Activated naive CD4-positive, alpha-beta T cell treated with anti-CD3 and anti-CD28 coated beads, Interleukin-2, amount 50 U/mL, for 72 hours (primary cell): ENCODE measurements at regions not wholly inside any gene's neighbourhood (a gene's known extent, or its start where the extent isn't known, plus 50 kb on each side); places are given as distances from the start of the nearest gene placed in this dataset.
A peak's percentile ranks its signal among the peaks of the same experiment; 100 is the strongest.
"Not testable (repeated sequence)": the region's sequence is repeated elsewhere in the genome, so short reads cannot be mapped to it uniquely, and the experiment has no call there.

Source experiments
- ATAC-seq, 2 donors: fragments of 150-1000 bp; cut with Tn5 transposase; 2 replicates each; pipeline ENCODE4 v1.10.0; 2021; ENCODE audit warnings: mild to moderate bottlenecking in 2 of 2, moderate library complexity in 2 of 2
- DNase-seq, 2 donors: peaks; one replicate each; pipeline ENCODE4 v3.0.0; 2021 to 2022; ENCODE audit warnings: low spot score in 2 of 2
- H3K27ac Mint-ChIP-seq, 2 donors: one replicate each; pipeline ENCODE4 v1.8.0; 2022; ENCODE audit warnings: mild to moderate bottlenecking in 2 of 2, mixed read lengths in 2 of 2
- H3K36me3 Mint-ChIP-seq, 2 donors: one replicate each; pipeline ENCODE4 v1.8.0; 2022; ENCODE audit warnings: mixed read lengths in 2 of 2
- H3K9me3 Mint-ChIP-seq, 2 donors: one replicate each; pipeline ENCODE4 v1.8.0; 2022; ENCODE audit warnings: mixed read lengths in 2 of 2

GRCh38 chr5:91315701-91316100 is 67.4 kb downstream of the ARRDC3 start:
- DNase-seq (no peak), ATAC-seq (no peak)
- Mint-ChIP-seq H3K36me3 (peaks cover 5 to 8% of the 10 kb centered on the region in 2 donors), H3K9me3 (peaks cover 0 to 4% of the 10 kb centered on the region in 2 donors), H3K27ac (peak overlapping the region in 1 of 2 donors; percentile 91)

GRCh38 chr5:91313757-91314673 is 69.1 kb downstream of the ARRDC3 start:
- Mint-ChIP-seq H3K36me3 (peaks cover 6 to 8% of the 10 kb centered on the region in 2 donors), H3K27ac (peak overlapping the region; percentile 52 to 91), H3K9me3 (peaks cover 0 to 5% of the 10 kb centered on the region in 2 donors)
- peak; percentile 68 to 85 for DNase-seq
- peak; percentile 84 to 93 for ATAC-seq

GRCh38 chr5:91312698-91313097 is 70.4 kb downstream of the ARRDC3 start:
- Mint-ChIP-seq H3K9me3 (peaks cover 0 to 5% of the 10 kb centered on the region in 2 donors), H3K27ac (peak overlapping the region in 1 of 2 donors; percentile 91), H3K36me3 (peaks cover 6 to 8% of the 10 kb centered on the region in 2 donors)
- ATAC-seq (no peak), DNase-seq (no peak)

GRCh38 chr5:91311697-91312501 is 71.2 kb downstream of the ARRDC3 start:
- ATAC-seq = peak; percentile 76 to 84
- peak overlapping the region; percentile 88 to 91 for H3K27ac Mint-ChIP-seq

GRCh38 chr5:91311168-91311696 is 71.9 kb downstream of the ARRDC3 start:
- Mint-ChIP-seq H3K9me3 (peaks cover 0 to 5% of the 10 kb centered on the region in 2 donors), H3K36me3 (peaks cover 6 to 8% of the 10 kb centered on the region in 2 donors), H3K27ac (peak overlapping the region; percentile 88 to 91)
- ATAC-seq = peak in 1 of 2 donors; percentile 1
- no peak for DNase-seq

More at GRCh38 chr5:91311697-91312501, 71.2 kb downstream of the ARRDC3 start:
- DNase-seq = peak; percentile 53 to 73
- Mint-ChIP-seq H3K9me3 (peaks cover 0 to 5% of the 10 kb centered on the region in 2 donors), H3K36me3 (peaks cover 6 to 8% of the 10 kb centered on the region in 2 donors)

- DNase-seq, ATAC-seq, H3K9me3 Mint-ChIP-seq, H3K36me3 Mint-ChIP-seq, H3K27ac Mint-ChIP-seq: not testable (repeated sequence)
Measured at GRCh38 chr5:91308157-91308556, 75.0 kb downstream of the ARRDC3 start.

GRCh38 chr5:91307048-91307447 is 76.1 kb downstream of the ARRDC3 start:
- DNase-seq = no peak
- no peak overlapping the region for H3K27ac Mint-ChIP-seq
- ATAC-seq = no peak
- peaks cover 6 to 8% of the 10 kb centered on the region in 2 donors for H3K36me3 Mint-ChIP-seq
- peaks cover 0 to 5% of the 10 kb centered on the region in 2 donors for H3K9me3 Mint-ChIP-seq

GRCh38 chr5:91306497-91306896 is 76.6 kb downstream of the ARRDC3 start:
- H3K27ac Mint-ChIP-seq = no peak overlapping the region
- H3K9me3 Mint-ChIP-seq = peaks cover 0 to 5% of the 10 kb centered on the region in 2 donors
- DNase-seq = no peak
- ATAC-seq = no peak
- peaks cover 6 to 7% of the 10 kb centered on the region in 2 donors for H3K36me3 Mint-ChIP-seq

- DNase-seq = no peak
- H3K36me3 Mint-ChIP-seq = peaks cover 0 to under 1% of the 10 kb centered on the region in 2 donors
- peaks cover 0 to under 1% of the 10 kb centered on the region in 2 donors for H3K9me3 Mint-ChIP-seq
- no peak for ATAC-seq
- H3K27ac Mint-ChIP-seq = no peak overlapping the region
Measured at GRCh38 chr5:91305640-91306039, 77.5 kb downstream of the ARRDC3 start.

- not testable (repeated sequence) for ATAC-seq, DNase-seq, H3K36me3 Mint-ChIP-seq, H3K9me3 Mint-ChIP-seq, H3K27ac Mint-ChIP-seq
Measured at GRCh38 chr5:91304015-91304414, 79.1 kb downstream of the ARRDC3 start.

GRCh38 chr5:91302958-91303357 is 80.2 kb downstream of the ARRDC3 start:
- DNase-seq = no peak

GRCh38 chr5:91302305-91302704 is 80.8 kb downstream of the ARRDC3 start:
- Mint-ChIP-seq H3K9me3 (no peaks in the 10 kb centered on the region), H3K36me3 (no peaks in the 10 kb centered on the region), H3K27ac (no peak overlapping the region)
- DNase-seq (no peak), ATAC-seq (no peak)

More at GRCh38 chr5:91302958-91303357, 80.2 kb downstream of the ARRDC3 start:
- H3K9me3 Mint-ChIP-seq = no peaks in the 10 kb centered on the region
- no peaks in the 10 kb centered on the region for H3K36me3 Mint-ChIP-seq
- no peak overlapping the region for H3K27ac Mint-ChIP-seq
- no peak for ATAC-seq

GRCh38 chr5:91301106-91301846 is 81.8 kb downstream of the ARRDC3 start:
- ATAC-seq (no peak), DNase-seq (no peak)
- Mint-ChIP-seq H3K9me3 (no peaks in the 10 kb centered on the region), H3K36me3 (no peaks in the 10 kb centered on the region), H3K27ac (no peak overlapping the region)

GRCh38 chr5:91297994-91298393 is 85.1 kb downstream of the ARRDC3 start:
- Mint-ChIP-seq H3K27ac (no peak overlapping the region), H3K9me3 (no peaks in the 10 kb centered on the region), H3K36me3 (no peaks in the 10 kb centered on the region)
- DNase-seq (no peak), ATAC-seq (no peak)

- DNase-seq = no peak
- no peak for ATAC-seq
- Mint-ChIP-seq H3K36me3 (no peaks in the 10 kb centered on the region), H3K9me3 (peaks cover 0 to 7% of the 10 kb centered on the region in 2 donors), H3K27ac (no peak overlapping the region)
Measured at GRCh38 chr5:91296674-91297143, 86.4 kb downstream of the ARRDC3 start.

- H3K9me3 Mint-ChIP-seq, H3K36me3 Mint-ChIP-seq, H3K27ac Mint-ChIP-seq, DNase-seq, ATAC-seq: not testable (repeated sequence)
Measured at GRCh38 chr5:91296102-91296501, 87.0 kb downstream of the ARRDC3 start.
